GM23248 (cell line): ENCODE measurements at regions not wholly inside any gene's neighbourhood (a gene's known extent, or its start where the extent isn't known, plus 50 kb on each side); places are given as distances from the start of the nearest gene placed in this dataset.

Experiments
- DNase-seq: peaks from one replicate; pipeline ENCODE4 v3.0.0-alpha.2; 2015
- H2AFZ ChIP-seq: fragments of 200-600 bp; sonication (generic); 2 replicates; pipeline ENCODE4 v1.6.1; 2016; ENCODE audit warnings: antibody characterized with exemption
- H3F3A ChIP-seq: fragments of 200-600 bp; sonication (generic); 2 replicates; pipeline ENCODE4 v1.6.1; 2016; ENCODE audit warnings: mild to moderate bottlenecking, antibody characterized with exemption, mixed run types; ENCODE audit not compliant: insufficient read depth
- H3K27ac ChIP-seq: fragments of 200-600 bp; sonication (generic); 2 replicates; pipeline ENCODE4 v1.5.1; 2016; ENCODE audit warnings: mild to moderate bottlenecking
- H3K27me3 ChIP-seq: fragments of 200-600 bp; sonication (generic); replicated peaks from 2 replicates; pipeline ENCODE4 v1.6.1; 2016; ENCODE audit warnings: mild to moderate bottlenecking; ENCODE audit not compliant: insufficient read depth
- H3K36me3 ChIP-seq: fragments of 200-600 bp; sonication (generic); 2 replicates; pipeline ENCODE4 v1.6.1; 2016; ENCODE audit warnings: low read depth, mild to moderate bottlenecking
- H3K4me1 ChIP-seq: fragments of 200-600 bp; sonication (generic); 2 replicates; pipeline ENCODE4 v1.6.1; 2016; ENCODE audit warnings: mild to moderate bottlenecking; ENCODE audit not compliant: insufficient read depth
- H3K4me2 ChIP-seq: fragments of 200-600 bp; sonication (generic); one replicate; pipeline ENCODE4 v1.6.1; 2016; ENCODE audit warnings: mild to moderate bottlenecking; ENCODE audit not compliant: unreplicated experiment
- H3K4me3 ChIP-seq: fragments of 200-600 bp; sonication (generic); 2 replicates; pipeline ENCODE4 v1.5.1; 2016; ENCODE audit warnings: mild to moderate bottlenecking
- H3K79me2 ChIP-seq: fragments of 200-600 bp; sonication (generic); 2 replicates; pipeline ENCODE4 v1.6.1; 2016; ENCODE audit warnings: mild to moderate bottlenecking; ENCODE audit not compliant: insufficient read depth
- H3K9ac ChIP-seq: fragments of 200-600 bp; sonication (generic); 2 replicates; pipeline ENCODE4 v1.6.1; 2016; ENCODE audit warnings: mild to moderate bottlenecking
- H3K9me2 ChIP-seq: fragments of 200-600 bp; sonication (generic); 2 replicates; pipeline ENCODE4 v1.6.1; 2016; ENCODE audit warnings: mixed run types, mild to moderate bottlenecking, moderate library complexity; ENCODE audit not compliant: insufficient read depth
- H3K9me3 ChIP-seq: fragments of 200-600 bp; sonication (generic); one replicate; pipeline ENCODE4 v1.6.1; 2017; ENCODE audit warnings: low read depth
- H4K20me1 ChIP-seq: fragments of 200-600 bp; sonication (generic); 2 replicates; pipeline ENCODE4 v1.6.0; 2016; ENCODE audit not compliant: insufficient read depth
- EZH2 ChIP-seq: fragments of 200-600 bp; sonication (generic); IDR thresholded peaks from 2 replicates; pipeline ENCODE4 v1.6.1; 2018; ENCODE audit warnings: antibody characterized with exemption, mild to moderate bottlenecking; ENCODE audit not compliant: insufficient read depth, poor library complexity, severe bottlenecking
- EZH2phosphoT487 ChIP-seq: fragments of 200-600 bp; sonication (generic); IDR thresholded peaks from 2 replicates; pipeline ENCODE4 v1.6.1; 2018; ENCODE audit warnings: antibody characterized with exemption, moderate library complexity, mild to moderate bottlenecking, low read depth; ENCODE audit not compliant: insufficient read depth
- WGBS, 2 experiments: methylation state at CpG; one replicate each; pipeline ENCODE4 v1.1.6; 2015 to 2017; ENCODE audit warnings: low lambda C conversion rate in 2 of 2, low coverage in 1 of 2; ENCODE audit errors: missing lambda C conversion rate in 2 of 2; 5-methylcytosine and 5-hydroxymethylcytosine counted together
- in situ Hi-C: fragments of 300-500 bp; cut with MboI; formaldehyde crosslinking; loops from 2 replicates; pipeline ENCODE4 v1.15.0; 2020

DNA sequence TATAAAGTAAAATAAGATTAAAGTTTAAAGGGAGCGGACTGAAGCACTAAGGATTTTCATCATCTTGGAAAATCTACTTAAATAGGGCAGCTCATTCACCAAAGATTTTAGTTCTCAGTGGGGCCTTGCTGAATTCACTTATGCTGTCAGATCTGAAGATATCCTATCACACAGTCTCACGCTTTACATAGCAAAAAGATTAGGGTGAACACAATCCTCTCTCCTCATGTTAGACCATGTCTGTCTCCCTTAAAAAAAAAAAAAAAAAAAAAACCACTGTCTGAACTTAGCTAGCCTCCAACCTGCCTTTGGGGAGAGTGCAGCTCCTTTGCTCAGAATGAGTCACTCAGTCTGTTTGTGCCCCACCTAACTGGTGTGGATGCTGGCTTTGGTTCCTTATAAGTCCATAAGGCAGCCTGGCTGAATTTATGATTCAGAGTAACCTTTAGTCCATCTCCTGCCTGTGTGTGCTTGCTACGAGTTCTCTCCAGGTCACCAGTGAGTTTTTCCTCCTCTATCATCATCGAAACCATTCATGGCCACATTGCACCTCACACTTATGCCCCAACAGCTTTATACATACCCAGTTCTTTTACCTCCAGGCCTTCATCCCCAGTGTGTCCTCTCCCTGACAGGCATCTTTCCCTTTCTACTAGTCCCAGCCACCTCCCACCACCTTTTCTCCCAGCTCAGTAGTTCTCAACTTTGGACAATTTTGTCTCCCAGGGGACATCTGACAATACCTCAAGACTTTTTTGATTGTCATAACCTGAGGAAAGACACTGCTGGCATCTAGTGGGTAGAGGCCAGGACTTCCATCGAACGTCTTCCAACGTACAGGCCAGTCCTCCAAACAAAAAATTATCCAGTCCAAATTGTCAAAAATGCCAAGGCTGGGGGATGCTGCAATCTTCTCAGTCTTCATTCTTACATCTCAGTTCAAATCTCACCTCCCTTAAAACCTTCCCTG is 220.7 kb upstream of the EMCN start:
- Histone ChIP-seq H3K4me2 (peak overlapping the region; percentile 11), H3K27me3 (no peaks in the 10 kb centered on the region), H3K9me2 (no peaks in the 10 kb centered on the region), H2AFZ (peak overlapping the region; percentile 19), H4K20me1 (no peaks in the 10 kb centered on the region), H3K9ac (no peak overlapping the region), H3K27ac (peak overlapping the region; percentile 46), H3K9me3 (no peaks in the 10 kb centered on the region), H3K79me2 (no peaks in the 10 kb centered on the region), H3K4me3 (no peak overlapping the region), H3F3A (peaks cover 29% of the 10 kb centered on the region), H3K36me3 (no peaks in the 10 kb centered on the region), H3K4me1 (peaks cover 27% of the 10 kb centered on the region)
- 67% methylated on average over 7 of the region's 7 CpGs for WGBS, 2 experiments
- in situ Hi-C loops, result loop anchor here (25.0 kb wide), 1 partner anchor 626 kb away; no protein-coding TSS in a partner anchor
- DNase-seq, result peak; percentile 95
- TF ChIP-seq EZH2 (no peak), EZH2phosphoT487 (no peak)

DNA sequence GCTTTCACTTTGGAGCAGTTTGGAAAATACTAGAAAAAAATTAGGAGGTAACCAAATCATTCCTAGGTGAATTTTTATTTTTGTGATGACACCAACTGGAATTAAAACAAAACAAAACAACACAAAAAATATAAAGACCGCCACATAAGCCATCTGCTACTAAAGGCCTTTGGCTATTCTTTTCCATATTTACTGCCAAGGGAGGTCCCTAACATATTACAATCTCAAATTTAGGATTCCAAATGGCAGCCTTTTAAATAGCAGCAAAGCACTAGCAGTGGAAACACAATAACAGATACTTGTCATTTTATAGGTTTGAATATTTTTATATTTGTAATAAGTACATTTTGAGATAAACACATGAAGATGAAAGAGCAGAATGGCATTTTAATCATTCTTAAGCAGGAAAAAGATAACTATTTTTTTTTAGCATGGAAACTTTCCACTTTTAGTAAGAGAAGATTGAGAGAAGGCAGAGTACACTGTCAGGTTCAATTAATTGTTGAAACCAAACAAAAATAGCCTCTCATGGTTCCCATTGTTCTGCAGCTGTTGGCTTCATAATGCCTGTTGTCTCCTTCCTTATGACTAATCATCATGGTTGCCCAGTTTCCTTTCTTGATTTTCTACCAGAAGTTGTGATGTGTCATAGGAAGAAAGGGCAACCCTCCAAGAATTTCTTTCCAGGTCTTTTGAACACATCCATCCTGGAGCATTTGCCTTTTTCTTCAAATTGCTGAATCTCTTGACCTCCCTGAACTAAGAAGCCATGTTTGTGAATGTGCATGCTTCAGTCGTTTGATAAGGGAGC is 219.0 kb upstream of the EMCN start:
- in situ Hi-C loops, result loop anchor here (25.0 kb wide), 1 partner anchor 625 kb away; no protein-coding TSS in a partner anchor
- no peaks in the 10 kb centered on the region for H3K79me2 ChIP-seq
- peak overlapping the region; percentile 15 for H3K4me2 ChIP-seq
- H3K4me3 ChIP-seq, result no peak overlapping the region
- WGBS, 2 experiments, result 19 to 20% methylated on average over 2 of the region's 2 CpGs
- peak overlapping the region; percentile 45 for H3K27ac ChIP-seq
- 0 out of 2 replicates have a peak overlapping the region, but pooled peaks have one; percentile 2 for H2AFZ ChIP-seq
- H3K9me3 ChIP-seq, result no peaks in the 10 kb centered on the region
- H3K4me1 ChIP-seq, result peaks cover 27% of the 10 kb centered on the region
- H4K20me1 ChIP-seq, result no peaks in the 10 kb centered on the region
- no peak for TF ChIP-seq EZH2phosphoT487
- TF ChIP-seq EZH2, result no peak
- no peaks in the 10 kb centered on the region for H3K9me2 ChIP-seq
- H3K36me3 ChIP-seq, result no peaks in the 10 kb centered on the region
- H3F3A ChIP-seq, result peaks cover 29% of the 10 kb centered on the region
- no peak overlapping the region for H3K9ac ChIP-seq
- no peaks in the 10 kb centered on the region for H3K27me3 ChIP-seq
- peak; percentile 90 for DNase-seq

DNA sequence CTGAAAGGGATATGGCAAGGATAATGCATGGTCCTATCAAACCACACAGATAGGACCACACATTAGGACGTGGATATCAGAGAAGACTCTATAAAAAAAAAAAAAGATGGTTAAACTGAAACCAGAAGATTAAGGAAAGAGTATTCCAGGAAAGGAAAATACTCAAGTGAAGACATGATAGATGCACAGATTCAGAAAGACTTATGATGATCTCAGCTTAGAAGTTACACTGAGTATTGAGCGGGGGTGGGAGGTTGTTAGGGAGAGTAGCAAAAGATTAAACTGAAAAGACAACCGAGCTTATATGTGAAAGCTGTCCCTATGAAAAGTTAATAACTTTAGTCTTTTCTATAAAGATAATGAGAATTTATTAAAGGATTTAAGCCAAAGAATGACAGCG is 211.0 kb upstream of the EMCN start:
- no peaks in the 10 kb centered on the region for H3K4me1 ChIP-seq

DNA sequence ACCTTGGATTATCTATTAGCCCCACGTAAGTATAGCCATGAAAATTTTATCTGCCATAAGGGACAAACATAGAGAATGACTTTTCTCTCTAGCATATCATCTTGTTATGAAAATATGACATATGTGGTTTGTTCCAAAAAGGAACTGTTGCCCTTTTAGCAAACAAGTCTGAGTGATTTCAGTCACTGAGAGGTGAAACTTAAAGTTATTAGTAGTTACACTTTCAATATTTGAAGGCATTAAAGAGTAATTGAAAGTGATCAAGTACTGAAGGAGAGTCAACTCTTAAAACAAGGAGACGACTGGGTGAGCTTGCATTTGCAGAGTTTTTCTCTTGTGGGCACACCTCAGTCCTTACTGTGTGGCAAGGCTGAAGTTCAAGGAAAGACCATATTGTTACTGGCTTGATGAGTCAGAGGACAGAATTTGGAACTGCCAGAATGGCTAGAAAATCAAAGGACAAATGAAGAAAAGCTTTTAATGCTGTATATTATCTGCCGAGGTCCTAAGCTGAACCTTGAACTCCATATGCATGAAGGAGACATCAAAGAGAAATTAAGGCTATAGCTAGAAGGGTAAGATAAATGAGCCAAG is 205.1 kb upstream of the EMCN start:
- no peaks in the 10 kb centered on the region for H4K20me1 ChIP-seq
- H3K4me3 ChIP-seq, result no peak overlapping the region
- H3K27me3 ChIP-seq, result no peaks in the 10 kb centered on the region
- H3K9ac ChIP-seq, result no peak overlapping the region
- H3K79me2 ChIP-seq, result no peaks in the 10 kb centered on the region
- H3F3A ChIP-seq, result no peaks in the 10 kb centered on the region
- WGBS, 2 experiments, result 70 to 81% methylated on average over 3 of the region's 3 CpGs
- H3K4me2 ChIP-seq, result no peak overlapping the region
- H2AFZ ChIP-seq, result no peak overlapping the region
- H3K9me2 ChIP-seq, result no peaks in the 10 kb centered on the region
- DNase-seq, result no peak
- TF ChIP-seq EZH2phosphoT487 (no peak), EZH2 (no peak)
- in situ Hi-C loops, result no loop called here
- no peak overlapping the region for H3K27ac ChIP-seq
- no peaks in the 10 kb centered on the region for H3K4me1 ChIP-seq
- no peaks in the 10 kb centered on the region for H3K36me3 ChIP-seq
- no peaks in the 10 kb centered on the region for H3K9me3 ChIP-seq

More for the DNA sequence above, 211.0 kb upstream of the EMCN start:
- no peaks in the 10 kb centered on the region for H4K20me1 ChIP-seq
- H2AFZ ChIP-seq, result no peak overlapping the region
- H3K4me2 ChIP-seq, result no peak overlapping the region
- TF ChIP-seq EZH2phosphoT487, result no peak
- no peak for TF ChIP-seq EZH2
- DNase-seq, result no peak
- no peaks in the 10 kb centered on the region for H3K36me3 ChIP-seq
- H3K27ac ChIP-seq, result no peak overlapping the region
- H3K27me3 ChIP-seq, result no peaks in the 10 kb centered on the region
- H3K79me2 ChIP-seq, result no peaks in the 10 kb centered on the region
- no peak overlapping the region for H3K4me3 ChIP-seq
- H3K9me3 ChIP-seq, result no peaks in the 10 kb centered on the region
- 86% methylated on average over 4 of the region's 4 CpGs for WGBS, 2 experiments
- no peak overlapping the region for H3K9ac ChIP-seq
- in situ Hi-C loops, result loop anchor here (25.0 kb wide), 1 partner anchor 617 kb away; no protein-coding TSS in a partner anchor
- H3K9me2 ChIP-seq, result no peaks in the 10 kb centered on the region
- no peaks in the 10 kb centered on the region for H3F3A ChIP-seq
